IPS-NIHi7 (cell line): ENCODE measurements at regions not wholly inside any gene's neighbourhood (a gene's known extent, or its start where the extent isn't known, plus 50 kb on each side); places are given as distances from the start of the nearest gene placed in this dataset.
A peak's percentile ranks its signal among the peaks of the same experiment; 100 is the strongest.
"Not testable (repeated sequence)": the region's sequence is repeated elsewhere in the genome, so short reads cannot be mapped to it uniquely, and the experiment has no call there.

Source experiments
- DNase-seq: peaks from one replicate; pipeline ENCODE4 v3.0.0; 2012; ENCODE audit warnings: mixed read lengths; ENCODE audit errors: extremely low spot score

GRCh38 chr13:28573595-28574373 is 78.9 kb upstream of the FLT1 start:
- DNase-seq: no peak

DNA sequence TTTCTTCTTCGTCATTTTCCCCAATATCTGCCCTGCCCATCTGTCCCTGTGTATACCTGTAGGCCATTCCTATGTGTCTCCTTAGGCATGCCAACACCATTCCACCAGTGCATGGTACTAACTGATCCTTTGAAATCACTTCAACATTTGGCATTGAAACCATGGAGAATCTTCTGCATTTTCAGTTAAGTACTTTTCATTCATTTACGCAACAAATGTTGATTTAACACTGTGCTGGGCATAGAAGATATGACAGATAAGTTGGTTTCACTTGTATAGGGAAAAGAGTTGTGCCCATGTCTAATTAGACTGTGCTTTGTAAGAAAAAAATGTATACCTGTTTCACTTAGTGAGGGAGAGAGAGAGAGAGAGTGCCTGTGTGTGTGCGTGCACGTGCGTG is 77.9 kb upstream of the FLT1 start:
- no peak for DNase-seq

DNA sequence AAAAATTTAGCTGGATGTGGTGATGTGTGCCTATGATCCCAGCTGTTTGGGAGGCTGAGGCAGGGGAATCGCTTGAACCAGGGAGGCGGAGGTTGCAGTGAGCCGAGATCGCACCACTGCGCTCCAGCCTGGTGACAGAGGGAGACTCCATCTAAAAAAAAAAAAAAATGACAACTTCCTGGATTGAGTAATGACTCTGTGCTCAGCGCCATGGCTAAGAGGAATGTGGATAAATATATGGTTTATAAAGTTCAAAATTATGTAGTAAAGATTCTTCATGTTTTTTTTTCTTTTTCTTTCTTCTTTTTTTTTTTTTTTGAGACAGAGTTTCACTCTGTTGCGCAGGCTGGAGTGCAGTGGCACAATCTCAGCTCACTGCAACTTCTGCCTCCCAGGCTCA is 75.4 kb upstream of the FLT1 start:
- DNase-seq: not testable (repeated sequence)

- no peak for DNase-seq
Observed at GRCh38 chr13:28569886-28570285, 75.0 kb upstream of the FLT1 start.

GRCh38 chr13:28568286-28568685 is 73.4 kb upstream of the FLT1 start:
- no peak for DNase-seq

DNA sequence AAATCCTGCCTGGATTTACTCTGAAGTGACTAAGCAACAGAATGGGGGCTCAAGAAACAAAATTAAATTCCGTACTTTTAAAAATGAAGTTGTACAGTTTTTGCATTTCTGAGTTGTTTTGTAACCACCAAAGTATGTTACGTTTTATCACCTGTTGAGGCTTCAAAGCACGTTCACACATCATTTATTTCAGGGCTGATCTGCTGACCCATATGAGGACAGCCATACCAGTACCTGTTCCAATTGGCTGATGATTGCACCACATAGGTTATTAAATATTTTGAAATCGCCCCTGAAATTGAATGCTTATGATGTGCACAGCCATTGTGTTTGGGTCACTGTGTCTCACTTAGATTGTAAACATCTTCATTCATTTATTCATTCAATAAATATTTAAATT is 72.0 kb upstream of the FLT1 start:
- no peak for DNase-seq

GRCh38 chr13:28566283-28566682 is 71.4 kb upstream of the FLT1 start:
- DNase-seq: no peak

- DNase-seq: no peak
Observed at GRCh38 chr13:28564030-28564429, 69.1 kb upstream of the FLT1 start.

DNA sequence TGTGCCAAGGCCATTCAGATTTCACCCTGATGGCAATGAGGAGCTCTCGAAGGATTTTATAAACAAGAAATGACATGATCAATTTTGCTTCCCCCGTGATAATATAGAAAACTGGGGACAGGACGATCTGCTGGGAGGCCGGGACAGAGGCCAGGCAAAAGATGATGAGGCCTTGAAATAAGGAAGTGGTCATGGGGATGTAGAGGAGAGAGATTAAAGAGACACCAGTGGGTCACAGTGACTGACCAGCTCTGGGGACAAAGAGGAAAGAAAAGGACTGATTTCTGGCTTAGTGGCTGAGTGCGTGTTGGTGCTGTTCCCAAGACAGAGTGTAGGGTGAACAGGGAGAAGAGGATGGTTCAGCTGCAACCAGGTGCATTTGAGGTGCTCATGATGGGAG is 68.7 kb upstream of the FLT1 start:
- no peak for DNase-seq

- DNase-seq: no peak
Observed at GRCh38 chr13:28560612-28561011, 65.7 kb upstream of the FLT1 start.

GRCh38 chr13:28559636-28560259 is 64.8 kb upstream of the FLT1 start:
- no peak for DNase-seq

- no peak for DNase-seq
Observed at GRCh38 chr13:28558567-28558966, 63.6 kb upstream of the FLT1 start.

- no peak for DNase-seq
Observed at GRCh38 chr13:28557725-28558520, 63.0 kb upstream of the FLT1 start.

DNA sequence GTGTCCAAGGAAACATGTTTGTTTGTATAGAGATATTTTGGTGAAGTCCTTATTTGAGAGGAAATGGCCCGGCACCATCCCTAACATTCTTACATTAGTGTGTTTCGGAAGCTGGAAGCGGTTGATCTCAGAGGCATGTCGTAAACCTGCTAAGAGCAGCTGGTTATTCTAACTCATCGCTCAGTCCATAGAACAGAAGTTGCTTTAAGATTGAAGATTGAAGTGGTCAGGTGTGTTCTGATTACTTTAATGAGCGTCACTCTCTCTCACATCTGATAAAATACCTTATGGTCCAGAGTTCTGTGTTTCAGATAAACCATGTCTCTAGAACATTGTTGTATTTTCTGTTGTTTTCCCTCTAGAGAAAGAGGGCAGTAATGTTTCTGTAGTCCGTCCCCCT is 60.2 kb upstream of the FLT1 start:
- no peak for DNase-seq

GRCh38 chr13:28553971-28554370 is 59.0 kb upstream of the FLT1 start:
- DNase-seq: no peak

- DNase-seq: no peak
Observed at GRCh38 chr13:28552288-28552687, 57.4 kb upstream of the FLT1 start.

DNA sequence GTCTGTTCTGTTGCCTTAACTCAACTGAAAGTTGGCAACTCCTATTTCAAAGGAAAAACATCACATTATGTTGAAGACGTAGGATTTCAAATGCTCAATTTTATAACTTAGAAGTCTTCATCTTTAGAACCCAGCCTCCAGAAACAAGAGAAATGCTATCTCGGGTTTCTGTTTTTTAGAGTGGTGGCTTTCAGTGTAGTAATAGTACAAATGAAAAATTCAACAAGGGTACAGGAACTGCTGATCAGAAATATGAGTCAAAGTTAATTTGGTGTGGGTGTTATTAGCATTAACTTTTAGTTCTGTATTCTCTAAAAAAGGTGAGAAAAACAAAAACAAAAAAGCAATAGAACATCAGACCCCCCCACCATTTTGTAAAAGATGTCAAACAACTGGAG is 56.6 kb upstream of the FLT1 start:
- no peak for DNase-seq

- no peak for DNase-seq
Observed at GRCh38 chr13:28550721-28551497, 56.0 kb upstream of the FLT1 start.

DNA sequence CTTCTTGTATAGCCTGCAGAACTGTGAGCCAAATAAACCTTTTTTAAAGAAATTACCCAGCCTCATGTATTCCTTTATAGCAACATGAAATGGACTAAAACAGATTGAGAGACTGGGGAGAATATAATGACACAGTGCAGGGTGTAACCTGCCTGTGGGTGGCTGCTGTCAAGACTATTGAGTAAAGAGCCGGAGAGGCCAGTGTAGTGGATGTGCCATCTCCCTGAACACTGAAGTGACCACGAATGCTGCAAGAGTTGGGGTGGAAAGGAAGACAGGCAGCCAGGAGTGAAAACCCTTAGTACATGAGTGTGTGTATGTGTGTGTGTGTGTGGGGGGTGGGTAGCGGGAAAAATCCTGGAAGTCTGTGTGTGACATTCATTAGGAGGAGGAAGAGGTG is 55.2 kb upstream of the FLT1 start:
- no peak for DNase-seq

DNA sequence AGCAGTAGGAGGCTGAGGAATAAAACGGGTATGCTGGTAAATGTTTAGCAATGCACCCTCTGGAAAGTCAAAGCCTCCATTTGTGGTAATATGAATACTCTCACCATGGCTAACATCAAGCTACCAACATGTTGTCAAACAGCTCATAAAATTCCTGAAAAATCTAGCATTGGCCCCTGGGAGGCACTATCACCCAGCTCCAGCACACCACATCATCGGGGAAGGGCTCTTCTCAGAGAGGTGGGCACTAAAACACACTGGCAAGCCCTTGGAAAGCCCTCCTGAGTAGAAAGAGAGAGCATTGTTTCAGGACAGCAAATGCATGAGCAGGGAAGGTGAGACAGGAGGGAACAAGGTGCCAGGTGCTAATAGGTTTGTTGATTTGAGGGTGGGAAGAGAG is 53.9 kb upstream of the FLT1 start:
- DNase-seq: peak; percentile 56

GRCh38 chr13:28548468-28548867 is 53.5 kb upstream of the FLT1 start:
- DNase-seq: no peak
